GM23338 (cell line): ENCODE measurements at regions not wholly inside any gene's neighbourhood (a gene's known extent, or its start where the extent isn't known, plus 50 kb on each side); places are given as distances from the start of the nearest gene placed in this dataset.
A peak's percentile ranks its signal among the peaks of the same experiment; 100 is the strongest.

Source experiments
- ATAC-seq: fragments of 200-7000 bp; cut with Tn5 transposase; 3 replicates; pipeline ENCODE4 v1.9.1; 2020
- DNase-seq: peaks from one replicate; pipeline ENCODE4 v3.0.0-alpha.2; 2015; ENCODE audit warnings: low spot score
- H2AFZ ChIP-seq: fragments of 200-600 bp; sonication (generic); 2 replicates; pipeline ENCODE4 v1.8.0; 2016; ENCODE audit warnings: antibody characterized with exemption, mild to moderate bottlenecking, moderate library complexity
- H3F3A ChIP-seq: fragments of 200-600 bp; sonication (generic); replicated peaks from 2 replicates; pipeline ENCODE4 v1.8.0; 2017; ENCODE audit warnings: antibody characterized with exemption, mixed run types, low read depth
- H3K27ac ChIP-seq: fragments of 200-600 bp; sonication (generic); 2 replicates; pipeline ENCODE4 v1.6.1; 2016; ENCODE audit warnings: low read depth
- H3K27me3 ChIP-seq: fragments of 200-600 bp; sonication (generic); 2 replicates; pipeline ENCODE4 v1.8.0; 2016; ENCODE audit warnings: mild to moderate bottlenecking, mixed run types, moderate library complexity; ENCODE audit not compliant: insufficient read depth
- H3K36me3 ChIP-seq: fragments of 200-600 bp; sonication (generic); 2 replicates; pipeline ENCODE4 v1.8.0; 2016; ENCODE audit warnings: mild to moderate bottlenecking; ENCODE audit not compliant: insufficient read depth
- H3K4me1 ChIP-seq: fragments of 200-600 bp; sonication (generic); 2 replicates; pipeline ENCODE4 v1.8.0; 2016; ENCODE audit warnings: mild to moderate bottlenecking, moderate library complexity; ENCODE audit not compliant: insufficient read depth
- H3K4me2 ChIP-seq: fragments of 200-600 bp; sonication (generic); 2 replicates; pipeline ENCODE4 v1.7.1; 2017; ENCODE audit warnings: mixed run types
- H3K4me3 ChIP-seq: fragments of 200-600 bp; sonication (generic); 2 replicates; pipeline ENCODE4 v1.6.1; 2016; ENCODE audit warnings: mixed run types
- H3K79me2 ChIP-seq: fragments of 200-600 bp; sonication (generic); replicated peaks from 2 replicates; pipeline ENCODE4 v1.8.0; 2017; ENCODE audit warnings: mild to moderate bottlenecking; ENCODE audit not compliant: insufficient read depth
- H3K9me2 ChIP-seq: fragments of 200-600 bp; sonication (generic); 2 replicates; pipeline ENCODE4 v1.8.0; 2017; ENCODE audit not compliant: insufficient read depth
- H4K20me1 ChIP-seq: fragments of 200-600 bp; sonication (generic); replicated peaks from 2 replicates; pipeline ENCODE4 v1.8.0; 2017; ENCODE audit warnings: mild to moderate bottlenecking; ENCODE audit not compliant: insufficient read depth
- H3K27ac Mint-ChIP-seq: 2 replicates; pipeline ENCODE4 v1.8.0; 2020; ENCODE audit warnings: inconsistent platforms, mild to moderate bottlenecking, moderate library complexity, mixed read lengths
- H3K27me3 Mint-ChIP-seq: 3 replicates; pipeline ENCODE4 v1.8.0; 2022; ENCODE audit warnings: low read depth, mild to moderate bottlenecking, moderate library complexity, mixed read lengths, inconsistent platforms; ENCODE audit not compliant: insufficient read depth, poor library complexity
- H3K36me3 Mint-ChIP-seq: 3 replicates; pipeline ENCODE4 v1.8.0; 2021; ENCODE audit warnings: low read depth, mild to moderate bottlenecking, inconsistent platforms, moderate library complexity, mixed read lengths
- H3K4me1 Mint-ChIP-seq: 3 replicates; pipeline ENCODE4 v1.8.0; 2020; ENCODE audit warnings: mild to moderate bottlenecking, inconsistent platforms, mixed read lengths
- H3K4me3 Mint-ChIP-seq: 3 replicates; pipeline ENCODE4 v1.8.0; 2021; ENCODE audit warnings: moderate library complexity, mild to moderate bottlenecking, inconsistent platforms, mixed read lengths
- H3K9me3 Mint-ChIP-seq: 3 replicates; pipeline ENCODE4 v1.8.0; 2020; ENCODE audit warnings: moderate library complexity, mild to moderate bottlenecking, inconsistent platforms, mixed read lengths
- ETS1 ChIP-seq: IDR thresholded peaks from 2 replicates; pipeline ENCODE4 v1.6.1; 2016; ENCODE audit warnings: antibody characterized with exemption
- EZH2 ChIP-seq: fragments of 200-600 bp; sonication (generic); IDR thresholded peaks from one replicate; pipeline ENCODE4 v1.8.0; 2017; ENCODE audit warnings: antibody characterized with exemption, mild to moderate bottlenecking, low read depth; ENCODE audit not compliant: unreplicated experiment
- EZH2phosphoT487 ChIP-seq: fragments of 200-600 bp; sonication (generic); IDR thresholded peaks from one replicate; pipeline ENCODE4 v1.8.1; 2018; ENCODE audit warnings: antibody characterized with exemption; ENCODE audit not compliant: unreplicated experiment
- JUNB ChIP-seq: IDR thresholded peaks from one replicate; pipeline ENCODE4 v1.6.1; 2016; ENCODE audit warnings: antibody characterized with exemption; ENCODE audit not compliant: unreplicated experiment
- NANOG ChIP-seq: IDR thresholded peaks from 2 replicates; pipeline ENCODE4 v1.6.1; 2016; ENCODE audit warnings: antibody characterized with exemption, borderline replicate concordance
- POLR2AphosphoS5 ChIP-seq: IDR thresholded peaks from 2 replicates; pipeline ENCODE4 v1.6.1; 2016; ENCODE audit warnings: antibody characterized with exemption, low read depth
- STAT1 ChIP-seq: IDR thresholded peaks from one replicate; pipeline ENCODE4 v1.6.1; 2016; ENCODE audit warnings: antibody characterized with exemption; ENCODE audit not compliant: unreplicated experiment
- TF ChIP-seq, protein P1 (sequence below): fragments of 250-450 bp; sonication (Bioruptor Pico); IDR thresholded peaks from 2 replicates; pipeline ENCODE4 v1.5.0; 2020; ENCODE audit warnings: mild to moderate bottlenecking, moderate library complexity
- TF ChIP-seq, protein P2 (sequence below), 2 experiments: fragments of 200-600 bp in 1 of 2; sonication (generic) in 1 of 2; conservative IDR thresholded peaks; 2 replicates each; pipeline versions ENCODE4 v1.5.1 to v1.6.1; 2016 to 2017; ENCODE audit warnings: antibody characterized with exemption in 2 of 2, low read depth in 2 of 2, mild to moderate bottlenecking in 2 of 2, moderate library complexity in 1 of 2

DNA sequence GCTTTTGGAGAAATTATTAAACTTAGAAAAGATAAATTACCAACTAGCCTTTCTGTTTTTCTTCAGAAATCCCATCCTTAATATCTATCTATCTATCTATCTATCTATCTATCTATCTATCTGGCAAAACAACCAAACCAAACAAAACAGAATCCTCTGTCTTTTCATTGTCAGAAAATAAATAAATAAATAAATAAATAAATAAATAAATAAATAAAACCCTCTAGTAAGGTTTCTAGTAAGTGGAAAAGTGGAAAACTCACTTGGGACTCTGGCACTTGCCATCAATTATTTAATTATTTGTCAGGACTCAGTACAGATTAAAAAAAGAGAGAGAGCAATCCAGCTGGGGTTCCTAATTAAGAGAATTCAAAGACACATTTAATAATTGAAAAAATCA is 556.2 kb upstream of the CHORDC1 start (continued):
- TF ChIP-seq, protein P1, sequence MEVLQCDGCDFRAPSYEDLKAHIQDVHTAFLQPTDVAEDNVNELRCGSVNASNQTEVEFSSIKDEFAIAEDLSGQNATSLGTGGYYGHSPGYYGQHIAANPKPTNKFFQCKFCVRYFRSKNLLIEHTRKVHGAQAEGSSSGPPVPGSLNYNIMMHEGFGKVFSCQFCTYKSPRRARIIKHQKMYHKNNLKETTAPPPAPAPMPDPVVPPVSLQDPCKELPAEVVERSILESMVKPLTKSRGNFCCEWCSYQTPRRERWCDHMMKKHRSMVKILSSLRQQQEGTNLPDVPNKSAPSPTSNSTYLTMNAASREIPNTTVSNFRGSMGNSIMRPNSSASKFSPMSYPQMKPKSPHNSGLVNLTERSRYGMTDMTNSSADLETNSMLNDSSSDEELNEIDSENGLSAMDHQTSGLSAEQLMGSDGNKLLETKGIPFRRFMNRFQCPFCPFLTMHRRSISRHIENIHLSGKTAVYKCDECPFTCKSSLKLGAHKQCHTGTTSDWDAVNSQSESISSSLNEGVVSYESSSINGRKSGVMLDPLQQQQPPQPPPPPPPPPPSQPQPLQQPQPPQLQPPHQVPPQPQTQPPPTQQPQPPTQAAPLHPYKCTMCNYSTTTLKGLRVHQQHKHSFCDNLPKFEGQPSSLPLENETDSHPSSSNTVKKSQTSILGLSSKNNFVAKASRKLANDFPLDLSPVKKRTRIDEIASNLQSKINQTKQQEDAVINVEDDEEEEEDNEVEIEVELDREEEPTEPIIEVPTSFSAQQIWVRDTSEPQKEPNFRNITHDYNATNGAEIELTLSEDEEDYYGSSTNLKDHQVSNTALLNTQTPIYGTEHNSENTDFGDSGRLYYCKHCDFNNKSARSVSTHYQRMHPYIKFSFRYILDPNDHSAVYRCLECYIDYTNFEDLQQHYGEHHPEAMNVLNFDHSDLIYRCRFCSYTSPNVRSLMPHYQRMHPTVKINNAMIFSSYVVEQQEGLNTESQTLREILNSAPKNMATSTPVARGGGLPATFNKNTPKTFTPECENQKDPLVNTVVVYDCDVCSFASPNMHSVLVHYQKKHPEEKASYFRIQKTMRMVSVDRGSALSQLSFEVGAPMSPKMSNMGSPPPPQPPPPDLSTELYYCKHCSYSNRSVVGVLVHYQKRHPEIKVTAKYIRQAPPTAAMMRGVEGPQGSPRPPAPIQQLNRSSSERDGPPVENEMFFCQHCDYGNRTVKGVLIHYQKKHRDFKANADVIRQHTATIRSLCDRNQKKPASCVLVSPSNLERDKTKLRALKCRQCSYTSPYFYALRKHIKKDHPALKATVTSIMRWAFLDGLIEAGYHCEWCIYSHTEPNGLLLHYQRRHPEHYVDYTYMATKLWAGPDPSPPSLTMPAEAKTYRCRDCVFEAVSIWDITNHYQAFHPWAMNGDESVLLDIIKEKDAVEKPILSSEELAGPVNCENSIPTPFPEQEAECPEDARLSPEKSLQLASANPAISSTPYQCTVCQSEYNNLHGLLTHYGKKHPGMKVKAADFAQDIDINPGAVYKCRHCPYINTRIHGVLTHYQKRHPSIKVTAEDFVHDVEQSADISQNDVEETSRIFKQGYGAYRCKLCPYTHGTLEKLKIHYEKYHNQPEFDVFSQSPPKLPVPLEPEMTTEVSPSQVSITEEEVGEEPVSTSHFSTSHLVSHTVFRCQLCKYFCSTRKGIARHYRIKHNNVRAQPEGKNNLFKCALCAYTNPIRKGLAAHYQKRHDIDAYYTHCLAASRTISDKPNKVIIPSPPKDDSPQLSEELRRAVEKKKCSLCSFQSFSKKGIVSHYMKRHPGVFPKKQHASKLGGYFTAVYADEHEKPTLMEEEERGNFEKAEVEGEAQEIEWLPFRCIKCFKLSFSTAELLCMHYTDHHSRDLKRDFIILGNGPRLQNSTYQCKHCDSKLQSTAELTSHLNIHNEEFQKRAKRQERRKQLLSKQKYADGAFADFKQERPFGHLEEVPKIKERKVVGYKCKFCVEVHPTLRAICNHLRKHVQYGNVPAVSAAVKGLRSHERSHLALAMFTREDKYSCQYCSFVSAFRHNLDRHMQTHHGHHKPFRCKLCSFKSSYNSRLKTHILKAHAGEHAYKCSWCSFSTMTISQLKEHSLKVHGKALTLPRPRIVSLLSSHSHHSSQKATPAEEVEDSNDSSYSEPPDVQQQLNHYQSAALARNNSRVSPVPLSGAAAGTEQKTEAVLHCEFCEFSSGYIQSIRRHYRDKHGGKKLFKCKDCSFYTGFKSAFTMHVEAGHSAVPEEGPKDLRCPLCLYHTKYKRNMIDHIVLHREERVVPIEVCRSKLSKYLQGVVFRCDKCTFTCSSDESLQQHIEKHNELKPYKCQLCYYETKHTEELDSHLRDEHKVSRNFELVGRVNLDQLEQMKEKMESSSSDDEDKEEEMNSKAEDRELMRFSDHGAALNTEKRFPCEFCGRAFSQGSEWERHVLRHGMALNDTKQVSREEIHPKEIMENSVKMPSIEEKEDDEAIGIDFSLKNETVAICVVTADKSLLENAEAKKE (CRISPR knock-in tag): no peak

GRCh38 chr11:90775567-90776165 is 552.8 kb upstream of the CHORDC1 start:
- no peaks in the 10 kb centered on the region for H3K36me3 ChIP-seq
- peaks cover 18% of the 10 kb centered on the region for H3K9me3 Mint-ChIP-seq
- no peaks in the 10 kb centered on the region for H3K4me1 ChIP-seq
- H3K4me3 Mint-ChIP-seq: no peak overlapping the region
- peak overlapping the region; percentile 81; the same call in 1 of the 2 replicates for H2AFZ ChIP-seq
- ATAC-seq (no peak), DNase-seq (no peak)
- no peak overlapping the region for H3K4me2 ChIP-seq
- H3K27ac Mint-ChIP-seq: no peak overlapping the region
- no peaks in the 10 kb centered on the region for H3F3A ChIP-seq
- no peak overlapping the region for H3K4me3 ChIP-seq
- no peak overlapping the region for H3K27ac ChIP-seq
- H3K27me3 ChIP-seq: no peaks in the 10 kb centered on the region
- peaks cover 18% of the 10 kb centered on the region for H3K36me3 Mint-ChIP-seq
- peaks cover 10% of the 10 kb centered on the region for H3K27me3 Mint-ChIP-seq
- H3K79me2 ChIP-seq: no peaks in the 10 kb centered on the region
- no peaks in the 10 kb centered on the region for H4K20me1 ChIP-seq
- peaks cover 6% of the 10 kb centered on the region; the same call in 1 of the 2 replicates for H3K9me2 ChIP-seq
- H3K4me1 Mint-ChIP-seq: peaks cover 6% of the 10 kb centered on the region
- TF ChIP-seq EZH2phosphoT487: no peak
- TF ChIP-seq JUNB: no peak
- no peak for TF ChIP-seq POLR2AphosphoS5
- TF ChIP-seq, protein P2, sequence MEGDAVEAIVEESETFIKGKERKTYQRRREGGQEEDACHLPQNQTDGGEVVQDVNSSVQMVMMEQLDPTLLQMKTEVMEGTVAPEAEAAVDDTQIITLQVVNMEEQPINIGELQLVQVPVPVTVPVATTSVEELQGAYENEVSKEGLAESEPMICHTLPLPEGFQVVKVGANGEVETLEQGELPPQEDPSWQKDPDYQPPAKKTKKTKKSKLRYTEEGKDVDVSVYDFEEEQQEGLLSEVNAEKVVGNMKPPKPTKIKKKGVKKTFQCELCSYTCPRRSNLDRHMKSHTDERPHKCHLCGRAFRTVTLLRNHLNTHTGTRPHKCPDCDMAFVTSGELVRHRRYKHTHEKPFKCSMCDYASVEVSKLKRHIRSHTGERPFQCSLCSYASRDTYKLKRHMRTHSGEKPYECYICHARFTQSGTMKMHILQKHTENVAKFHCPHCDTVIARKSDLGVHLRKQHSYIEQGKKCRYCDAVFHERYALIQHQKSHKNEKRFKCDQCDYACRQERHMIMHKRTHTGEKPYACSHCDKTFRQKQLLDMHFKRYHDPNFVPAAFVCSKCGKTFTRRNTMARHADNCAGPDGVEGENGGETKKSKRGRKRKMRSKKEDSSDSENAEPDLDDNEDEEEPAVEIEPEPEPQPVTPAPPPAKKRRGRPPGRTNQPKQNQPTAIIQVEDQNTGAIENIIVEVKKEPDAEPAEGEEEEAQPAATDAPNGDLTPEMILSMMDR (conservative IDR thresholded peaks at IDR 0.05; ENCODE audit: low read depth in 2 of 2): no peak
- TF ChIP-seq NANOG: no peak
- no peak for TF ChIP-seq ETS1
- TF ChIP-seq EZH2: no peak
- TF ChIP-seq STAT1: no peak
